H9 (cell line): ENCODE measurements at regions not wholly inside any gene's neighbourhood (a gene's known extent, or its start where the extent isn't known, plus 50 kb on each side); places are given as distances from the start of the nearest gene placed in this dataset.
"Not testable (repeated sequence)": the region's sequence is repeated elsewhere in the genome, so short reads cannot be mapped to it uniquely, and the experiment has no call there.

Experiments
- DNase-seq: peaks from one replicate; pipeline ENCODE4 v3.0.0-alpha.2; 2017
- H2AFZ ChIP-seq: one replicate; pipeline ENCODE4 v1.6.1; 2013; ENCODE audit warnings: mild to moderate bottlenecking, low read length, control low read depth, moderate library complexity
- H2AK5ac ChIP-seq: 2 replicates; pipeline ENCODE4 v1.6.1; 2013; ENCODE audit warnings: low read length, control low read depth, mixed read lengths; ENCODE audit not compliant: insufficient read length
- H2BK120ac ChIP-seq: one replicate; pipeline ENCODE4 v1.6.1; 2013; ENCODE audit warnings: low read depth, mild to moderate bottlenecking, low read length, control low read depth, inconsistent platforms; ENCODE audit not compliant: poor library complexity, severe bottlenecking
- H2BK12ac ChIP-seq: 2 replicates; pipeline ENCODE4 v1.6.1; 2013; ENCODE audit warnings: low read length, control low read depth, mixed read lengths, low read depth; ENCODE audit not compliant: insufficient read length
- H2BK15ac ChIP-seq: 2 replicates; pipeline ENCODE4 v1.6.1; 2013; ENCODE audit warnings: low read depth, low read length, control low read depth
- H2BK20ac ChIP-seq: one replicate; pipeline ENCODE4 v1.6.1; 2013; ENCODE audit warnings: low read depth, mild to moderate bottlenecking, low read length, control low read depth, inconsistent platforms; ENCODE audit not compliant: poor library complexity, severe bottlenecking
- H2BK5ac ChIP-seq: 2 replicates; pipeline ENCODE4 v1.6.1; 2013; ENCODE audit warnings: low read length, control low read depth, mixed read lengths; ENCODE audit not compliant: insufficient read length
- H3K14ac ChIP-seq: 2 replicates; pipeline ENCODE4 v1.6.1; 2013; ENCODE audit warnings: low read length, control low read depth; ENCODE audit not compliant: insufficient read depth
- H3K18ac ChIP-seq: 2 replicates; pipeline ENCODE4 v1.6.1; 2013; ENCODE audit warnings: low read depth, mild to moderate bottlenecking, mixed read lengths, low read length, control low read depth; ENCODE audit not compliant: insufficient read length
- H3K23ac ChIP-seq: 2 replicates; pipeline ENCODE4 v1.6.1; 2013; ENCODE audit warnings: low read length, control low read depth, mixed read lengths, low read depth; ENCODE audit not compliant: insufficient read length
- H3K23me2 ChIP-seq: 2 replicates; pipeline ENCODE4 v1.6.1; 2013; ENCODE audit warnings: low read depth, mild to moderate bottlenecking, mixed read lengths, low read length, control low read depth; ENCODE audit not compliant: insufficient read length, poor library complexity, severe bottlenecking
- H3K27ac ChIP-seq: 2 replicates; pipeline ENCODE4 v1.5.1; 2013; ENCODE audit warnings: low read length, control low read depth, mixed read lengths, low read depth; ENCODE audit not compliant: insufficient read length
- H3K27me3 ChIP-seq: 2 replicates; pipeline ENCODE4 v1.6.1; 2013; ENCODE audit warnings: low read length, control low read depth, inconsistent platforms; ENCODE audit not compliant: insufficient read depth
- H3K4ac ChIP-seq: 2 replicates; pipeline ENCODE4 v1.6.1; 2013; ENCODE audit warnings: low read depth, mild to moderate bottlenecking, control low read depth, inconsistent platforms, low read length, moderate library complexity
- H3K4me1 ChIP-seq: 2 replicates; pipeline ENCODE4 v1.6.1; 2013; ENCODE audit warnings: low read length, control low read depth, inconsistent platforms; ENCODE audit not compliant: insufficient read depth
- H3K4me2 ChIP-seq: 2 replicates; pipeline ENCODE4 v1.6.1; 2013; ENCODE audit warnings: low read length, control low read depth, mixed read lengths; ENCODE audit not compliant: insufficient read length, insufficient read depth
- H3K56ac ChIP-seq: 2 replicates; pipeline ENCODE4 v1.6.1; 2013; ENCODE audit warnings: low read depth, mild to moderate bottlenecking, mixed read lengths, low read length, control low read depth; ENCODE audit not compliant: insufficient read length
- H3K79me1 ChIP-seq: 2 replicates; pipeline ENCODE4 v1.6.1; 2013; ENCODE audit warnings: low read depth, mild to moderate bottlenecking, moderate library complexity, low read length, control low read depth, inconsistent platforms; ENCODE audit not compliant: insufficient read depth, poor library complexity, severe bottlenecking
- H3K79me2 ChIP-seq: 2 replicates; pipeline ENCODE4 v1.6.1; 2013; ENCODE audit warnings: low read length, control low read depth, inconsistent platforms; ENCODE audit not compliant: insufficient read depth
- H3K9ac ChIP-seq: 2 replicates; pipeline ENCODE4 v1.6.1; 2013; ENCODE audit warnings: low read length, control low read depth, mixed read lengths; ENCODE audit not compliant: insufficient read length; ENCODE audit errors: extremely low read depth
- H3K9me3 ChIP-seq: one replicate; pipeline ENCODE4 v1.6.1; 2013; ENCODE audit warnings: low read depth, low read length, inconsistent platforms; ENCODE audit not compliant: control insufficient read depth
- H3T11ph ChIP-seq: one replicate; pipeline ENCODE4 v1.6.1; 2013; ENCODE audit warnings: mild to moderate bottlenecking, low read length, control low read depth, inconsistent platforms
- H4K20me1 ChIP-seq: one replicate; pipeline ENCODE4 v1.6.1; 2013; ENCODE audit not compliant: control insufficient read depth, insufficient read length, insufficient read depth
- H4K5ac ChIP-seq: 2 replicates; pipeline ENCODE4 v1.6.1; 2013; ENCODE audit warnings: low read depth, mild to moderate bottlenecking, mixed read lengths, low read length, control low read depth; ENCODE audit not compliant: insufficient read length
- H4K8ac ChIP-seq: replicated peaks from 2 replicates; pipeline ENCODE4 v1.6.1; 2013; ENCODE audit warnings: low read length, control low read depth, mixed read lengths, low read depth; ENCODE audit not compliant: insufficient read length
- H4K91ac ChIP-seq: 2 replicates; pipeline ENCODE4 v1.6.1; 2013; ENCODE audit warnings: low read depth, mild to moderate bottlenecking, moderate library complexity, mixed read lengths, low read length, control low read depth; ENCODE audit not compliant: insufficient read length
- H3K27ac Mint-ChIP-seq, 3 experiments: 2 replicates in 2 of 3; 3 replicates in 1 of 3; pipeline ENCODE4 v1.8.0; 2020 to 2021; ENCODE audit warnings: mixed read lengths in 3 of 3, mild to moderate bottlenecking in 1 of 3, moderate library complexity in 1 of 3
- H3K27me3 Mint-ChIP-seq: 2 replicates; pipeline ENCODE4 v1.8.0; 2021; ENCODE audit warnings: low read depth, mild to moderate bottlenecking, moderate library complexity, mixed read lengths
- H3K36me3 Mint-ChIP-seq, 3 experiments: 2 replicates in 2 of 3; 3 replicates in 1 of 3; pipeline ENCODE4 v1.8.0; 2020 to 2021; ENCODE audit warnings: low read depth in 3 of 3, mixed read lengths in 3 of 3; ENCODE audit not compliant: insufficient read depth in 1 of 3
- H3K4me1 Mint-ChIP-seq, 2 experiments: 2 replicates each; pipeline ENCODE4 v1.8.0; 2020; ENCODE audit warnings: mixed read lengths in 2 of 2
- H3K4me3 Mint-ChIP-seq, 2 experiments: 2 replicates in 1 of 2; 3 replicates in 1 of 2; pipeline ENCODE4 v1.8.0; 2020 to 2021; ENCODE audit warnings: mild to moderate bottlenecking in 2 of 2, mixed read lengths in 2 of 2, moderate library complexity in 1 of 2
- H3K9me3 Mint-ChIP-seq, 2 experiments: 2 replicates in 1 of 2; 3 replicates in 1 of 2; pipeline ENCODE4 v1.8.0; 2020; ENCODE audit warnings: mild to moderate bottlenecking in 2 of 2, mixed read lengths in 2 of 2, moderate library complexity in 1 of 2
- CTCF ChIP-seq: fragments of 200-600 bp; sonication (generic); conservative IDR thresholded peaks from 3 replicates; pipeline ENCODE4 v1.8.0; 2021; ENCODE audit warnings: antibody characterized with exemption, mild to moderate bottlenecking
- WGBS: extraction: QIAGEN DNeasy Blood & Tissue Kit; methylation state at CpG from one replicate; pipeline ENCODE4 v1.1.7; 2013; ENCODE audit warnings: missing lambda C conversion rate, low lambda C conversion rate, mixed read lengths; ENCODE audit not compliant: insufficient read length; ENCODE audit errors: extremely low coverage; 5-methylcytosine and 5-hydroxymethylcytosine counted together

GRCh38 chr10:60524541-60524940 lies 134.9 kb upstream of the ANK3 start:
- Histone ChIP-seq H3K56ac (no peak overlapping the region), H3K23me2 (no peaks in the 10 kb centered on the region), H2BK20ac (no peak overlapping the region), H3K18ac (no peak overlapping the region), H3K23ac (no peak overlapping the region), H2AK5ac (no peak overlapping the region), H3K9me3 (no peaks in the 10 kb centered on the region), H4K5ac (no peak overlapping the region), H3K79me2 (no peaks in the 10 kb centered on the region), H3K4me2 (no peak overlapping the region), H2BK12ac (no peak overlapping the region), H2AFZ (no peak overlapping the region), H2BK15ac (no peak overlapping the region), H3K14ac (no peak overlapping the region), H3K79me1 (no peaks in the 10 kb centered on the region), H3T11ph (no peak overlapping the region), H3K9ac (no peak overlapping the region), H2BK5ac (no peak overlapping the region), H2BK120ac (no peak overlapping the region), H3K4me1 (peaks cover 9% of the 10 kb centered on the region), H3K27me3 (no peaks in the 10 kb centered on the region), H4K91ac (no peak overlapping the region), H3K27ac (no peak overlapping the region), H4K8ac (no peak overlapping the region), H4K20me1 (no peaks in the 10 kb centered on the region), H3K4ac (no peak overlapping the region)
- H3K9me3 Mint-ChIP-seq: peaks cover 9 to 11% of the 10 kb centered on the region in 2 experiments; a peak in 4 of 5 replicates
- no peak overlapping the region for H3K27ac Mint-ChIP-seq
- DNase-seq: no peak
- no CpG with 5 or more reads among the region's 4 CpGs for WGBS
- no peaks in the 10 kb centered on the region for H3K27me3 Mint-ChIP-seq
- TF ChIP-seq CTCF: no peak
- H3K4me3 Mint-ChIP-seq: no peak overlapping the region
- H3K36me3 Mint-ChIP-seq: peaks cover 10 to 13% (median 10%) of the 10 kb centered on the region in 3 experiments
- H3K4me1 Mint-ChIP-seq: peaks cover 18 to 21% of the 10 kb centered on the region in 2 experiments

GRCh38 chr10:60523371-60523770 lies 133.7 kb upstream of the ANK3 start:
- H3K23ac ChIP-seq, H2BK5ac ChIP-seq, H3K27me3 ChIP-seq, H3K79me1 ChIP-seq, H4K91ac ChIP-seq, H3T11ph ChIP-seq, H3K4me2 ChIP-seq, H3K4me1 ChIP-seq, H3K79me2 ChIP-seq, H3K4ac ChIP-seq, H3K18ac ChIP-seq, H3K27ac ChIP-seq, H3K23me2 ChIP-seq, H4K20me1 ChIP-seq, H2BK12ac ChIP-seq, H3K9me3 ChIP-seq, H3K14ac ChIP-seq, H2BK120ac ChIP-seq, DNase-seq, H3K4me3 Mint-ChIP-seq, H2AK5ac ChIP-seq, H2AFZ ChIP-seq, H4K5ac ChIP-seq, H2BK20ac ChIP-seq, H3K56ac ChIP-seq, H3K27me3 Mint-ChIP-seq, H3K27ac Mint-ChIP-seq, H2BK15ac ChIP-seq, H4K8ac ChIP-seq, H3K9ac ChIP-seq: not testable (repeated sequence)
- Mint-ChIP-seq H3K4me1 (peaks cover 18 to 21% of the 10 kb centered on the region in 2 experiments), H3K9me3 (peaks cover 9 to 11% of the 10 kb centered on the region in 2 experiments; a peak in 4 of 5 replicates), H3K36me3 (peaks cover 10 to 13% (median 10%) of the 10 kb centered on the region in 3 experiments)
- WGBS: no CpG with 5 or more reads among the region's 4 CpGs
